ENCODE measurements at regions not wholly inside any gene's neighbourhood (a gene's known extent, or its start where the extent isn't known, plus 50 kb on each side); places are given as distances from the start of the nearest gene placed in this dataset.
"Not testable (repeated sequence)": the region's sequence is repeated elsewhere in the genome, so short reads cannot be mapped to it uniquely, and the experiment has no call there.

DNA sequence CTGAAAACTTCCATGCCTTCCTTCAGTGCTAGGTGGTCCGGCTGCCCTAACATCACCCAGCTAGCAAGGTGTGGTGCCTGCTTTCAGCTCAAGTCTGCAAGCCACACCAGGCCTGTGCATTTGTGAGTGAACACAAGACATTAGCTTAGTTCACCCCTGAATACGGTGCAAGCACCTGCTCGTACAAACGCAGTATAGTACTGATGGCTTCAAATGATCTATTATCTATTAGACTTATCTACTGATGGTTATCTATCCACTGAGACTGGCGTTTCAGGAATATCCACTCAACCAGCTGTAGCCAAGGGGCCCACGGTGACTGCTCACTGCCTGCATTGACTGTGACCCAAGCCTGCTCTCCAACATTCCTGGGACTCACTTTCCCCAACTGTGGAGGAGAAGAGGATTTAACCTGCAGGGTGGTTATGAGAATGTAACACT is 155.9 kb downstream of the SHOX start:
- DNase-seq, result no peak

DNA sequence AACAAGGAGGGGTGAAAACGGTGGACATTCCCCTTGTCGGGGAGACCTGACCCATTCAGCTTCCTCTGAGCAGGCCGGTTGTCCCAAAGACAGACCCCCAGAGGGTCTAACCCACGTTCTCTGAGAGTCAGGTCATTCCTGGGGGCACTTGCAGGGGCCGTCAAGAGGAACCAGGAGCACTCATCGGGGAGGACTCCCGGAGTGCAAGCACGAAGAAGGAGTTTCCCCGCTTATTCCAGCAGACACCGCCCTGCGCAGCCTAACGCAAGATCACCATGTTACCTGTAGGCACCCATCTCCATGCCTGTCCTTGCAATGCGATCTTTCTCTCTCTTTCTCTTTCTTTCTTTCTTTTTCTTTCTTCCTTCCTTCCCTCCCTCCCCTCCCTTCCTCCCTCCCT is 154.2 kb downstream of the SHOX start:
- DNase-seq, result no peak

DNA sequence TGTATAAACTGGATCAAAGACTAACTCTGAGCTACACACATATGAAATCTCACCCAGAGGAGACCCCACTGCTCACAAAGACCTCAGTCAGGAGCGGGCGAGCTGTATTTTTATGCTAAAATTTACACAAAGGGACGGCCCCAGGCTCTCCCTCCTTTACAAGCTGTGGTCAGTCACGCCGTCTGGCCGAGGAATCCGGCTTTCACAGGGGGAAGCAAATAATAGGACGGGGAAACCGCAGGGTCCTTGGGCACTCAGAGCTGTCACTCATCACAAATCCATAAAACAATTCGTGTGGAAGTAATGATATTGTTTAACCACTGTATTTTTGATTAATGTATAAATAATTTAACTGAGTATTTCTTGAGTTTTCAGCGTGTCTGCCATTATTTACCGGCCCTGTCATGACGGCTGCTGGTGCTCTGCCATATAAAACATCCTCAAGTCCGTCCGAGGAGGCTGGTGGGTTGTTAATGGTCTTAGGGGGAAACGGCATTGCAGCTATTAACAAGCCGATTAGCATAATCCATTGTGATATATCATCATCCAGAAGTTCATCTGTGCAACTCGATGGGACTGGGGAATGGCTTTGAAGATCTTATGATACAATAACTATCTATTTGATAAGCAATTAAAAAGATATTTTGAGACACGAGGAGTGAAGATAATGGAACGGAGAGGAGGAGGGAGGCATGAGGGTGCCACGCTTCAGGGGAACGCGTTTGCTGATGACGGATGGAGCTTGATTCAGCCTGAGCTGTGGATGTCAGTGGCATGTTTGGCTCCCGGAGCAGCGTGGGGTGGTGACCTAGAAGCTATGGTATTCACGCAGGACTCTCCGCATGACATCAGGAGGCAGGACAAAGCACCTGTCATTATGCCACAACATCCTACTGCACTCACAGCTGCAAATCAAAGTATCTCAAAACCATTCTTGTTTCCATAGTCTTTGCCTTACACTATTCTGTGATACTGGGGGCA is 150.9 kb downstream of the SHOX start:
- no peak for DNase-seq

DNA sequence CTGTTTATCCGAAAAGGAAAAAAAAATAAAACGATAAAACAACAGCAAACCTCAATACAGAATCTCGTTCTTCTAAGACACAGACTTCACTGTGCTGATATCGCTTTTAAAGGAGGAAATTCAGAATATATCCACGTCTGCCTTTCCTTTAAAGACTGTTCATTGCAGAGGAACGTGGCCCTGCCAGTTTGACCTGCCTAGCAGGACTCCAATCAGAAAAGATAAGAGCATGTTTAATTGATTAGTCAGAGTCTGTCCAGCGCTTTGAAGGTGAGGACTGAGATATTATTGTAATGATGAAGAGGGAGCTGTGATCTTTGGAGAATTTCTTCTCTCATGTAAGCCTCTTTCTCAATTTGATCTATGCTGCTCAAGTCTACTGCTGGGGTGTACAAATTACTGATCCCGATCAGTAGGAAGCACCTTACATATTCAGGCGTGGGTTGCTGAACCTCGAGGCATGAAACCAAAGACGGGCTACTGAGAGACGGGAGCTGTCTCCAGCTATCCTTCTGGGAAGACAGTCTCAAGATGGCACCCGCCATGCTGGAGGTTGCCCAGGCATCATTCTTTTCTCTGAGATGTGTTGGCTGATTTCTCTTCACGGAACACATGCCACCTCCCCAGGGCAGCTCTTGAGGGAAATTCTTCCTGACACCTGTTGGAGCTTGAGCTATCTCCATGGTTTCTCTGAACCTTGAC is 146.1 kb downstream of the SHOX start:
- no peak for DNase-seq

DNA sequence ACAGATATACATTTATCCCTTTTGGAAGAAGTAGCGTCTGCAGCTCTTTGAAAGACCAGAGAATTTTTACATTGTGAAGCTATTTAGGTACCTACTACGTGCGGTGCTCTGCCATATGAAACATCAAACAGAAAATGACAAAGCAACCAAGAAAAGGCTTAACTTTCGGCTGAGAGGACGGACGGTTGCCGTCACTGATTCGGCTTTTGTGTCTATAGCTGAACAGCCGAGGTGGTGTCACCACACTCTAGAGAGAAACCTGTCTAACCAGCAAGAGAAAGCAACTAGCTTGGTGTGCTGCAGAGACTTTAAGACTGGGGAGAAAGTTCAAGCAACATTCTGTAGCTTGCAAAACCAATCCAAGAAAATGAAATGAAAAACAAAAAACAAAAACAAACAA is 145.5 kb downstream of the SHOX start:
- DNase-seq, result no peak

DNA sequence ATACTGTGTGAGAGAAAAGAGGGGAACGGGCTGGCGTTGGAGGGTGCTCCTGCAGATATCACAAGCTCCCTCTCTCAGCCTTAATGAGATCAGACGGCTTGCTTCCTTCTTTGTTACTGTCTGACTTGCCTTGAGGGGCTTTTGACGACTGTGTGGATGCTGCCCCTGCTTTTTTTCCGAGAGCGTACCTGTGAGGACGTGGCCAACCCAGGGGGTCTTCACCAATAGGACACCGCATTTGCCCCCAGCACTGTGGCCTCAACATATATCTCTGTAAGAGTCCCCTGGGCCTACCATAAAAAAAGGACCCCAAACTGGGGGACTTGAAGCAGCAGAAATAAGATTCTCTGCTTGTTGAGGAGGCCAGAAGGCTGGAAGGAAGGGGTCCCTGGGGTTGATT is 143.9 kb downstream of the SHOX start:
- no peak for DNase-seq

DNA sequence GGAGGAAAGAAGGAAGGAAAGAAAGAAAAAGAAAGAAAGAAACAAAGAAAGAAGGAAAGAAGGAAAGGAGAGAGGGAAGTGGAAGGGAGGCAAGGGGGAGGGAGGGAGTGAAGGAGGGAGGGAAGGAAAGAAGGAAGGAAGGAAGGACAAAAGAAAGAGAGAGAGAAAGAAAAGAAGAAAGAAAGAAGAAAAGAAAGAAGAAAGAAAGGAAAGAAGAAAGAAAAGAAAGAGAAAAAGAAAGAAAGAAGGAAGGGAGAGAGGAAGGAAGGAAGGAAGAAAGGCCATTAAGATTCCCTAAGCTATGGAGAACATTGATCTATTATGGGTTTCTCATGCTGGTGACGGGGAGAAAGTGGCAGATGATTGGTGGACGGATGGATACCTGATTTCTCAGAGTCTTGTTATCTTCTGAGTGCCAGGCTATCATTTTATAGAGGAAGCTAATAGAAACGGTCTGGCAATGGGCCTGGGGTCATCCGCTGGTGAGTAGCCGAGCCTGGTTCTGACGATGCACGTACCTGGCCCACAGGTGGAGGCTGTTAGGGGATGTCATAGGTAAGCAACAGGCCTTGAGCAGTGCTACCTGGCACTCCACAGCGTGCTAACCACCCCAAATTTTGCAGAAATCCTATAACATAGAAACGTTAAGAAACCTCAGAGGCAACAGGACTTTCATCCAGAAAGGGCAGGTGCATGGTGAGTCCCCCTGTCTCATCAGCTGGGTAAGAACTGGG is 142.9 kb downstream of the SHOX start:
- DNase-seq, result no peak

DNA sequence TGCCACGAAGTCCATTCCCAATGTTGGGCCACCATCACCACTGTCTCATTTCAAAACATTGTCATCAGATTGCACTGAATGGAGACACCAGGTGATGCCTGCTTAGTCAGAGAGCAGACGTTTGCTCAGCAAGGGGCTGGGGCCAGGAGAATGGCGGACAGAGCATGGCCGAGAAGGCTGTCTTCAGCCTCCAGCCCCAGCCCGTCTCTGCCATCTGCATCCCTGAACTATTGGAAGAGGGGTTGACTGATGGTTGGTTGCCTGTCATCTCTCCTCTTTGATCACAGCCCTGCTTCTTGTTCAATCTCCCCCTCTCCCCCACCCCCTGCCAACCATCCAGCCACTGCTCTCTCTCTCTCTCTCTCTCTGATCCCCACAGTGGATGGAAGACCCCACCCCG is 140.9 kb downstream of the SHOX start:
- no peak for DNase-seq

DNA sequence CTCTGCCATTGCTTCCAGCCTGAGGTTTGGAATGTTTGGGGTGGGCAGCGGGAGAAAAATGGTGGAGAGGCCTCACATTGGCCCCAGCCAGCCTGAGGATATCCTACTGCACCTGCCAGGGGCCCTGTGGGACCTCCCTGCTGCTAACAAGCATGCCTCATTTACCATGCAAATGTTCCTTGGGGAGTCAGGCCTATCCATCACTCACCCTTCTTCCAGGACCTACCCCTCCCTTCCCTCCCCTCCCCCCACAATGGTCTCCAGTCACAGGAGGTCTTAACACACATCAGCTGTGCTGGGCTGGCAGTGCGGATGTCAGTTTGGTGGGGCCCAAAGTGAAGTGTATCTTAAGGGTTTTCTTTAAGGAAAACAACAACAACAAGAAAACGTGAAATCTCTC is 139.2 kb downstream of the SHOX start:
- no peak for DNase-seq

DNA sequence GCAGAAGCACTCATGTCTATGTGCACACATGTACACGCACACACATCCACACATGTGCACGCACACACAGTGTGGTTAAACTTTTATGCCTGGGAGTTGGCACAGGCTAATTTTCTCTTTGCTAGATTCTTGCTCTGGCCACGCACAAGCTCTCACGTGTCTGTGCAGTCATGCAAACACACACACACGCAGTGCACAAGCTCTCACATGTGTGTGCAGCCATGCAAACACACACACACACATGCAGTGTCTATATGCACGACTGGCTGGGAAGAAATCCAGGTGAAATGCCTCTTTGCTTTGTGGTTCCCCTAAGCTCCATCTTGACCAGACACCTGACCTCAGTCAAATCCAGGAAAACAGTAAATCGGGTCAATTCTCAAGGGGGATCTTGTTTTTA is 138.0 kb downstream of the SHOX start:
- DNase-seq, result no peak

DNA sequence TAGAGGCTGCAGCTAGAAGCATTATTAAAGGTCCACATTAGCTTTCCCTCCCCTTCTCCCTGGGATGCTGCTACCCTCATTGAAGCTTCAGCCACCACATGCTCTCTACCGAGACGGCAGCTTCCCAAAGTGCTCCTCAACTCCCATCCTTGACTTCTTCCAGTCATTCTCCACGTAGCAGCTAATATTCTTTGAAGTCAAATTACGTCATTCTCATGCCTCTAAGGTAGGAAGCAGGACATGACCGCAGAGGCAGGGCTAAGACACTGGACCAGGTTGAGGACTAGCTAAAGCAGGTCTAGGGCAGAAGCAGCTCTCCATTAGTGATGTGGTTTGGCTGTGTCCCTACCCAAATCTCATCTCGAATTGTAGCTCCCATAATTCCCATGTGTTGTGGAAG is 128.3 kb downstream of the SHOX start:
- DNase-seq, result no peak

DNA sequence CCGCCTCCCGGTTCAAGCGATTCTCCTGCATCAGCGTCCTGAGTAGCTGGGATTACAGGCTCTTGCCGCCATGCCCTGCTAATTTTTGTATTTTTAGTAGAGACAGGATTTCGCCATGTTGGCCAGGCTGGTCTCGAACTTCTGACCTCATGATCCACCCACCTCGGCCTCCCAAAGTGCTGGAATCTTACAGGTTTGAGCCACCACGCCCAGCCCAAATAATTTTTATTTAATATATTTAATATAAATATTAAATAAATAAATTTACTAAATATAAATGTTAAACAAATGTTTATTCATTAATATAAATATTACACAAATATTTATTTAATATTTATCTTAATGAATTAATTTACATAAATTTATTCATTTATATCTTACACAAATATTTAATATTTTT is 120.2 kb downstream of the SHOX start:
- no peak for DNase-seq

DNA sequence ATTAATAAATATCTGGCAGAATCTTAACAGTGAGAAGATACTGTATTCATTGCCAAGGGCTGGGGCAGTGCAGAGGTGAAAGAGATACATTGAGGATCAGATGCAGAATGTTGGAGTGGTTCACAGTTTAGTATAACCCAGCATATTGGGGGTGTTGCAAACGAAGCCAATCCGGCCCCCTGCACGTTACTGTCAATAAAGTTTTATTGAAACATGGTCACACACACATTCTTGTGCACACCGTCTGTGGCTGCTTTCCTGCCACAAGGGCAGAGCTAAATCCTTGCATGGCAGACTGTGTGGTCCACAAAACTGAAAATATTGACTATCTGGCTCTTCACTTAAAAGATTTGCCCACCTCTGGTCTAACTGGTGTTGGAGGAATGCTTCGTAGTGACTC is 119.7 kb downstream of the SHOX start:
- DNase-seq, result no peak

DNA sequence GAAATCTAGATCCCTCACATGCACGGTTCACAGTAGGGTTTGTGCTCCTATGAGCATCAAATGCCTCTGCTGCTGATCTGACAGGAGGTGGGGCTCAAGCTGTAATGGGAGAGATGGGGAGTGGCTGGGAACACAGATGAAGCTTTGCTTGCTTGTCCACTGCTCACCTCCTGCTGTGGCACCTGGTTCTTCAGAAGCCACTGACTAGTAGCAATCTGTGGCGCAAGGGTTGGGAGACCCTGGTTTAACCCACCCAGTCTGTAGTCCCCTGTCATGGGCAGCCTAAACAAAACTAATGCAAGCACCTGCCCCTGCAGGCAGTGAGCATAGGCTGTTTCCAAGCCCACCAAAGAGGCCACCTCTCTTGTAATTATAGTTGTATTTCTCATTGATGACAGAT is 116.6 kb downstream of the SHOX start:
- DNase-seq, result no peak

DNA sequence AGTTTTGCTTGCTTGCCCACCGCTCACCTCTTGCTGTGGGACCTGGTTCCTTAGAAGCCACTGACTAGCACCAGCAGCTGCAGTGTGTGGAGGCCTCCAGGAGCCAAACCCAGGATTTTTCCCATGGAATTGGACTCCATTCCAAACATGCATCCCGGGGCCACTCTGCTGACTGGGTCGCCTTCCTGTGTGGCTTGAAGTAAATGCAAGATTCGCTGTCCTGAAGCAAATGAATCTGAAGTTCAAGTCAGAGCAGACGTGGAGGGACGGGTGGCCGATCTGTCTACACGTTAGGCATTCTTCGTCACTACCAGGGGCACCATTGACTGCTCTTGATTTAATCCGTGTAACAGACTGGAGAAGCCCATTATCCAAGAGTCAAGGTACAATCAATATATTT is 109.0 kb downstream of the SHOX start:
- DNase-seq, result no peak

DNA sequence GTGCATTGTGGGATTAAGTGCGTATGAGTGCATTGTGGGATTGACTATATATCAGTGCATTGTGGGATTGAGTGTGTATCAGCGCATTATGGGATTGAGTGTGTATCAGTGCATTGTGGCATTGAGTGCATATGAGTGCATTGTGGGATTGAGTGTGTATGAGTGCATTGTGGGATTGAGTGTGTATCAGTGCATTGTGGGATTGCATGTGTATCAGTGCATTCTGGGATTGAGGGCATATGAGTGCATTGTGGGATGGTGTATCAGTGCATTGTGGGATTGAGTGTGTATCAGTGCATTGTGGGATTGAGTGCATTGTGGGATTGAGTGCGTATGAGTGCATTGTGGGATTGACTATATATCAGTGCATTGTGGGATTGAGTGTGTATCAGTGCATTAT is 106.4 kb downstream of the SHOX start:
- DNase-seq, result not testable (repeated sequence)

DNA sequence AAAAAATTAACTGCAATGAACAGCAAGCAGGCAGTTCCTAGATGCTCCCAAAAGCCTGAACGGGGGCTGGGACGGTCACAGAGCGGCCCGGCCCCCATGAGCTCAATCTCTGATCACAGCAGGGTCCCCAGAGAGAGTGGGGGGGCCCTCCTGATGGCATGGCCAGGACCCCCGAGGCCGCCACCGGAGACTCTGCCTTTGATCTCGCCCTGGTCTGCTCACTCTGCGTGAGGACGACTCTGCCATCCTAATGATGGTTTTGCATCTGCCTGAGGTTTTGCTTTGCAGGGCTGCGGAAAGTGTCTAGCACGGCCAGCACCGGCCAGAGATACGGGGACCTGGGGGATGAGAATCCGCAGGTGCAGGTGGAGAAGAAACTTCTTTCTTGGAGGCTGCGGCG is 103.8 kb downstream of the SHOX start:
- no peak for DNase-seq

DNA sequence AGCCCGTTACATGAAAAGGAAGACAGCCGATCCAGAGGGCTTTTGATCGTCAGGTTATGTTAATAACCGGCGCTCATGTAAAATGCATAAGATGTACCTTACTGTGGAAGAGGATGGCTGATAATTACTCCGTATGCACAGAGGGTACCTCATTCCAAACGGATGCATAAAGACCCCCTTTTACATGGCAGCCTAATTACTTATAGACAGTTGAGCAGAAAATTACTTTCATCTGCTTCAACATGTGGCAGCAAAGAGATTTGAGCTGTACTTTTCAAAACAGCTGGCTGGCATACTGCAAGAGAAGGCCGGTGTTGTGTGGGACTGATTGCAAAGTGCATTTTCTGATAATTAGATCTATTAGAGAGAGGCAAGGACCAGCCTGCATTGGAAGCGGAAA is 103.4 kb downstream of the SHOX start:
- no peak for DNase-seq

DNA sequence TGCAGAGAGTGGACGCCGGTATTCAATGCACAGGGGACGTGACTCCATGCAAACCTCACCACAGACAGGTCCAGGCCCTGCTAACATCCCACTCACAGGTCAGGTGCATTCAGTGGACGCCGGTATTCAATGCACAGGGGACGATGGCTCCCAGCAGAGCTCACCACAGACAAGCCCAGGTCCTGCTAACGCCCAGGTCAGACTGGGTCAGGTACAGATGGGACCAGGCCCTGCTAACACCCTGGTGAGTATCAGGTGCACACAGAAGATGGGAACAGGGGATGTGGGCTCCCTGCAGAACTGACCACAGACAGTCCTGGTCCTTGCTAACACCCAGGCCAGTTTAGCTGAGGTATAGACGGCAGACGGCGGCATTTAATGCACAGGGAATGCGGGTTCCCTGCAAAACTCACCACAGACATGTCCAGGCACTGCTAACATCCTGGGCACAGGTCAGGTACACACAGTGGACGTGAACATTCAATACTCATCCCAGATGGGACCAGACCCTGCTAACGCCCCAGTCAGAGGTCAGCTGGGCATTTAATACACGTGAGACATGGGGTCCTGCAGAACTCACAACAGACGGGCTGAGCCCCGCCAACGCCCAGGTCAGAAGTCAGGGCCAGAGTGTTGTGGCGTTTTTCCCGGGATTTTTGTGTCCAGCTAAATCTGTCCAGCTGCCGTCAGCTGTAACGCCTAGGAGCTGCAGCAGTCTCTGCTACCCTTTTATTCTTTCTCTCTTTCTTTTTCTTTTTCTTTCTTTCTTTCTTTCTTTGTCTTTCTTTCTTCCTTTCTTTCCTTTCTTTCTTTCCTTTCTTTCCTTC is 99.2 kb downstream of the SHOX start:
- DNase-seq, result no peak

DNA sequence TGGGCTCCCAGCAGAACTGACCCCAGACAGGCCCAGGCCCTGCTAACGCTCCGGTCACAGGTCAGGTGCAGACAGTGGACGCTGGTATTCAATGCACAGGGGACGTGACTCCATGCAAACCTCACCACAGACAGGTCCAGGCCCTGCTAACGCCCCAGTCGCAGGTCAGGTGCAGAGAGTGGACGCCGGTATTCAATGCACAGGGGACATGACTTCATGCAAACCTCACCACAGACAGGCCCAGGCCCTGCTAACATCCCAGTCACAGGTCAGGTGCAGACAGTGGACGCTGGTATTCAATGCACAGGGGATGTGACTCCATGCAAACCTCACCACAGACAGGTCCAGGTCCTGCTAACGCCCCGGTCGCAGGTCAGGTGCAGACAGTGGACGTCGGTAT is 98.5 kb downstream of the SHOX start:
- not testable (repeated sequence) for DNase-seq

DNA sequence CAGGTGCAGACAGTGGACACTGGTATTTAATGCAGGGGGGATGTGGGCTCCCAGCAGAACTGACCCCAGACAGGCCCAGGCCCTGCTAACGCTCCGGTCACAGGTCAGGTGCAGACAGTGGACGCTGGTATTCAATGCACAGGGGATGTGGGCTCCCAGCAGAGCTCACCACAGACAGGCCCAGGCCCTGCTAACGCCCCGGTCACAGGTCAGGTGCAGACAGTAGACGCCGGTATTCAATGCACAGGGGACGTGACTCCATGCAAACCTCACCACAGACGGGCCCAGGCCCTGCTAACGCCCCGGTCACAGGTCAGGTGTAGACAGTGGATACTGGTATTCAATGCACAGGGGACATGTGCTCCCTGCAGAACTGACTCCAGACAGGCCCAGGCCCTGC is 98.0 kb downstream of the SHOX start:
- not testable (repeated sequence) for DNase-seq
